ENCODE measurements at regions not wholly inside any gene's neighbourhood (a gene's known extent, or its start where the extent isn't known, plus 50 kb on each side); places are given as distances from the start of the nearest gene placed in this dataset.
"Not testable (repeated sequence)": the region's sequence is repeated elsewhere in the genome, so short reads cannot be mapped to it uniquely, and the experiment has no call there.

GRCh38 chr16:33978784-33979183 is 519.4 kb downstream of the TP53TG3F start:
- not testable (repeated sequence) for H3K9me3 ChIP-seq, H3K36me3 ChIP-seq, H3K4me1 ChIP-seq, H3K27me3 ChIP-seq, H3K27ac ChIP-seq, ATAC-seq, H3K4me3 ChIP-seq
- no CpG with 5 or more reads among the region's 6 CpGs for WGBS, 2 donors (ENCODE audit: low coverage in 1 of 2)

GRCh38 chr16:33979613-33980012 is 520.2 kb downstream of the TP53TG3F start:
- no CpG with 5 or more reads among the region's 3 CpGs for WGBS, 2 donors (ENCODE audit: low coverage in 1 of 2)
- ATAC-seq: not testable (repeated sequence)

GRCh38 chr16:33980736-33981135 is 521.3 kb downstream of the TP53TG3F start:
- no CpG with 5 or more reads among the region's 8 CpGs for WGBS, 2 donors (ENCODE audit: low coverage in 1 of 2)

More at GRCh38 chr16:33979613-33980012, 520.2 kb downstream of the TP53TG3F start:
- H3K4me3 ChIP-seq, H3K4me1 ChIP-seq, H3K27me3 ChIP-seq, H3K36me3 ChIP-seq, H3K27ac ChIP-seq, H3K9me3 ChIP-seq: not testable (repeated sequence)

GRCh38 chr16:33984428-33984827 is 525.0 kb downstream of the TP53TG3F start:
- not testable (repeated sequence) for ATAC-seq, H3K27ac ChIP-seq, H3K4me1 ChIP-seq, H3K9me3 ChIP-seq, H3K4me3 ChIP-seq, H3K27me3 ChIP-seq, H3K36me3 ChIP-seq
- no CpG with 5 or more reads among the region's 5 CpGs for WGBS, 2 donors (ENCODE audit: low coverage in 1 of 2)

More at GRCh38 chr16:33980736-33981135, 521.3 kb downstream of the TP53TG3F start:
- not testable (repeated sequence) for H3K27me3 ChIP-seq, H3K4me3 ChIP-seq, ATAC-seq, H3K27ac ChIP-seq, H3K36me3 ChIP-seq, H3K9me3 ChIP-seq, H3K4me1 ChIP-seq

GRCh38 chr16:33986521-33986920 is 527.1 kb downstream of the TP53TG3F start:
- not testable (repeated sequence) for ATAC-seq, H3K9me3 ChIP-seq, H3K4me1 ChIP-seq, H3K27me3 ChIP-seq, H3K27ac ChIP-seq, H3K36me3 ChIP-seq, H3K4me3 ChIP-seq
- WGBS, 2 donors (ENCODE audit: low coverage in 1 of 2): no CpG with 5 or more reads among the region's 8 CpGs

- not testable (repeated sequence) for H3K9me3 ChIP-seq, ATAC-seq, H3K4me3 ChIP-seq, H3K27ac ChIP-seq, H3K36me3 ChIP-seq, H3K27me3 ChIP-seq, H3K4me1 ChIP-seq
- WGBS, 2 donors (ENCODE audit: low coverage in 1 of 2): no CpG with 5 or more reads among the region's 13 CpGs
Measured at GRCh38 chr16:33987348-33987963, 528.0 kb downstream of the TP53TG3F start.

- not testable (repeated sequence) for H3K4me3 ChIP-seq, H3K9me3 ChIP-seq, H3K27ac ChIP-seq, ATAC-seq, H3K36me3 ChIP-seq, H3K4me1 ChIP-seq, H3K27me3 ChIP-seq
- no CpG with 5 or more reads among the region's 8 CpGs for WGBS, 2 donors (ENCODE audit: low coverage in 1 of 2)
Measured at GRCh38 chr16:33988012-33988411, 528.6 kb downstream of the TP53TG3F start.

- no CpG with 5 or more reads among the region's 18 CpGs for WGBS, 2 donors (ENCODE audit: low coverage in 1 of 2)
- ATAC-seq, H3K27ac ChIP-seq, H3K9me3 ChIP-seq, H3K4me3 ChIP-seq, H3K27me3 ChIP-seq, H3K4me1 ChIP-seq, H3K36me3 ChIP-seq: not testable (repeated sequence)
Measured at GRCh38 chr16:33990488-33990887, 531.1 kb downstream of the TP53TG3F start.

GRCh38 chr16:33992513-33993177 is 533.2 kb downstream of the TP53TG3F start:
- H3K27me3 ChIP-seq, H3K4me3 ChIP-seq, H3K9me3 ChIP-seq, H3K36me3 ChIP-seq, ATAC-seq, H3K4me1 ChIP-seq, H3K27ac ChIP-seq: not testable (repeated sequence)
- 33 to 96% methylated on average over 2 to 3 of the region's 11 CpGs for WGBS, 2 donors (ENCODE audit: low coverage in 1 of 2)

GRCh38 chr16:33994207-33994606 is 534.8 kb downstream of the TP53TG3F start:
- not testable (repeated sequence) for H3K36me3 ChIP-seq, ATAC-seq, H3K27ac ChIP-seq, H3K4me1 ChIP-seq, H3K9me3 ChIP-seq, H3K4me3 ChIP-seq, H3K27me3 ChIP-seq
- WGBS, 2 donors (ENCODE audit: low coverage in 1 of 2): 20 to 85% methylated on average over 2 to 5 of the region's 12 CpGs

- not testable (repeated sequence) for H3K9me3 ChIP-seq, H3K27ac ChIP-seq, H3K36me3 ChIP-seq, ATAC-seq, H3K4me1 ChIP-seq, H3K4me3 ChIP-seq, H3K27me3 ChIP-seq
- WGBS, 2 donors (ENCODE audit: low coverage in 1 of 2): 75 to 80% methylated on average over 1 to 2 of the region's 9 CpGs
Measured at GRCh38 chr16:33995821-33996372, 536.5 kb downstream of the TP53TG3F start.

GRCh38 chr16:34001184-34001583 is 541.8 kb downstream of the TP53TG3F start:
- H3K27ac ChIP-seq, ATAC-seq, H3K4me1 ChIP-seq, H3K4me3 ChIP-seq, H3K36me3 ChIP-seq, H3K9me3 ChIP-seq, H3K27me3 ChIP-seq: not testable (repeated sequence)
- WGBS, 2 donors (ENCODE audit: low coverage in 1 of 2): no CpG with 5 or more reads among the region's 4 CpGs

GRCh38 chr16:34001961-34002360 is 542.5 kb downstream of the TP53TG3F start:
- WGBS, 2 donors (ENCODE audit: low coverage in 1 of 2): no CpG with 5 or more reads among the region's 4 CpGs
- not testable (repeated sequence) for H3K4me1 ChIP-seq, H3K9me3 ChIP-seq, H3K36me3 ChIP-seq, H3K4me3 ChIP-seq, ATAC-seq, H3K27me3 ChIP-seq, H3K27ac ChIP-seq

All from gastroesophageal sphincter (tissue), 4 donors.